ENCODE measurements at regions not wholly inside any gene's neighbourhood (a gene's known extent, or its start where the extent isn't known, plus 50 kb on each side); places are given as distances from the start of the nearest gene placed in this dataset.

DNA sequence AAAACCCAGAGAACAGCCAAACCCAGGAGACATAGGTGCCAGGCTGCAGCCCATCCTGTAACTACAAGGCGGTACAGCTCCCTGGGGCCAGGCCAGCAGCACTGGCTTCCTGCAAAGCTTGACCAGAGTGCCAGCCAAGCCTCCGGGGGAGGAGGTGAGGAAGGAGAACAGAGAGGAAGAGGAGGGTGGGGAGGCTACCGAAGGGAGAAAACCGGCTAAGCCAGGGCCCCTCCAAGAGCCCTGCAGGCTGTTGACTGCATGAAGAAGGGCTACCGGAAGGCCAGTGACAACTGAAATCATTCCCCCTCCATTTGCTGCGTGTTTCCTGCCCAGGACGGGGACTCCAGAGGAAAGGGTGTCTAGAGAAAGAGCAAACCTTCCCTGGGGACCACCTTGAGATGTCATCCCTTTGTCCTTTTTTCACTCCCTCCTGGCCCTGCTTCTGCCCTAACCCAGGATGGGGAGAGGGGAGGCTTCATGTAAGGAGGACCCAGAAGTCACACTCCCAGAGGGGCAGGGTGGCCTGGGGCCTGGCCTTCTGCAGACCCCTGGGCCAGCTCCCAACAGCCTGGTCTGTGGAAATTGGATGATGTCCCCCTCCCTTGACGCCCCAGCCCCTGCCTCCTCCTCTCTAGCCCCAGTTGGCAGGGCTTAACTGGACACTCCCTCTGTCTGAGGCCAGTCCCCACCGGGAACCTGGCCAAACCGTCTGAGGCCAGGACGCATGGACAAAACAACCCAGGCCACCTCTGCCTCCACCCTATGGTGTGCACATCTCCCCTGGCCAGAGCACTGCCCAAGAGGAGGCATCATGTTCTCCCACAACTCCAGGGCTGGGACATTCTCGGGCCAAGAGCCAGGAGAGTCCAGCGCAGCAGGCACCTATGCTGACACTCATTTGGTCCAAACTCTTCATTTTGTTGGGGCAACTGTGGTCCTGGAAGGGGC lies 207.8 kb downstream of the CYP26B1 start:
- TF ChIP-seq, protein P1, sequence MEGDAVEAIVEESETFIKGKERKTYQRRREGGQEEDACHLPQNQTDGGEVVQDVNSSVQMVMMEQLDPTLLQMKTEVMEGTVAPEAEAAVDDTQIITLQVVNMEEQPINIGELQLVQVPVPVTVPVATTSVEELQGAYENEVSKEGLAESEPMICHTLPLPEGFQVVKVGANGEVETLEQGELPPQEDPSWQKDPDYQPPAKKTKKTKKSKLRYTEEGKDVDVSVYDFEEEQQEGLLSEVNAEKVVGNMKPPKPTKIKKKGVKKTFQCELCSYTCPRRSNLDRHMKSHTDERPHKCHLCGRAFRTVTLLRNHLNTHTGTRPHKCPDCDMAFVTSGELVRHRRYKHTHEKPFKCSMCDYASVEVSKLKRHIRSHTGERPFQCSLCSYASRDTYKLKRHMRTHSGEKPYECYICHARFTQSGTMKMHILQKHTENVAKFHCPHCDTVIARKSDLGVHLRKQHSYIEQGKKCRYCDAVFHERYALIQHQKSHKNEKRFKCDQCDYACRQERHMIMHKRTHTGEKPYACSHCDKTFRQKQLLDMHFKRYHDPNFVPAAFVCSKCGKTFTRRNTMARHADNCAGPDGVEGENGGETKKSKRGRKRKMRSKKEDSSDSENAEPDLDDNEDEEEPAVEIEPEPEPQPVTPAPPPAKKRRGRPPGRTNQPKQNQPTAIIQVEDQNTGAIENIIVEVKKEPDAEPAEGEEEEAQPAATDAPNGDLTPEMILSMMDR (IDR thresholded peaks at IDR 0.05) = no peak

DNA sequence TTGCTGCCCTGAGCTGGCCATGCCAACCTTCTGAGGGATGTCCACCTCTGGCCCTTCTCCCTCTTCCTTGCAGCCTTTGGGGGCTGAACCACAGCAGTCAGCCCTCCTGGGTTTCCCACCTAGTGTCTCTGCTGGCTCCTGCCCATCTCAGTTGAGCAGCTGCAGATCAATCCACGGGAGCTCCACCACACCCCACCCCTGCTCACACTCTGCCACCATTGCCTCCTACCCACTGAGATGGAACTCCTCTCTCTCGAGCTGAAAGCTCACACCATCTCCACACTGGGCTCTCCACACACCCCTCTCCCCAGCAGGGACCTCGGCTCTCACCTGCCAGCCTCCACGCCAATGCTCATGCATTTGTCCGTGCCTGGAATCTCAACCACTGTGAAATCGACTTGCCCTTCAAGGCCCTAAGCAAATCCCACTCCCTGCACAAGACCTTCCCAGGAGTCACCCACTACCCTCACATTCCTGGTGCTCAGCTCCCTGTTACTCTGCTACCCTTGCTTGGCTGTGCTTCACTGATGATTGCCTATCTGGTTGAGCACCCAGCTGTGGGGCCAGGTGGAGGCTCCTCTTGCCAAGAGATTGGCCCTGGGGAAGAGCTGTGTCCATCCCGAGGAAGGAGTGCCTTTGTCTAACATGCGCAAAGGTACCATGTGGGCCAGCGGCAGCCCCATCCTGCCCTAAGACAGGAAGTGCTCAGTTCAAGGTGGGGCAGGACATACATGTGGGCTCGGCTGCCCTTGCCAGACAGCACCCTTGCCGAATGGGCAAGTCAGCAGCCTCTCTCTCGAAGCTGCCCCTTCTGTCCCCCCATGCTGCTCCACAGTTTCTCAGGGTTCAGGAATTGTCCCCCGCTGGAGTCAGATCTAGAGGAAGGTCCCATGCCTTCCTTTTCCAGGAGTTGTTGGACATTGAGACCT lies 208.7 kb downstream of the CYP26B1 start:
- TF ChIP-seq, protein P1 (IDR thresholded peaks at IDR 0.05) = no peak

DNA sequence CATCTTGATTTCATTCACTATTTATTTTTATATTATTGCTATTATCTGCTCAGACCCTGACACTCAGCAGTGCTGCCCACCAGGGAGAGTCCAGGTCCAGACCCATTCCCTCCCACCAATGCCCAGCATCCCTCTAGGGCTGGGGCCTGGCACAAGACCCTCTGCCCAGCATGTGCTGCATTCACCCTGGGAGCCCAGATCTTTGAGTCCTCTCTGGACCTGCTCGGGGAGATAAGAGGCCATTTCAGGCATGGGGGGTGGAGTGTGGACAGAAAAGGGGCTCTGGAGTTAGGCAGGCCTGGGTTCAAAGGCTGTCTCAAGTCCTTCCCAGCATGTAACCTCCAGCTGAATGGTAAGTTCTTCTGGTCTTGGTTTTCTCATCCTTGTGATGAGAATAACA lies 209.6 kb downstream of the CYP26B1 start:
- TF ChIP-seq, protein P1 (IDR thresholded peaks at IDR 0.05) = no peak

DNA sequence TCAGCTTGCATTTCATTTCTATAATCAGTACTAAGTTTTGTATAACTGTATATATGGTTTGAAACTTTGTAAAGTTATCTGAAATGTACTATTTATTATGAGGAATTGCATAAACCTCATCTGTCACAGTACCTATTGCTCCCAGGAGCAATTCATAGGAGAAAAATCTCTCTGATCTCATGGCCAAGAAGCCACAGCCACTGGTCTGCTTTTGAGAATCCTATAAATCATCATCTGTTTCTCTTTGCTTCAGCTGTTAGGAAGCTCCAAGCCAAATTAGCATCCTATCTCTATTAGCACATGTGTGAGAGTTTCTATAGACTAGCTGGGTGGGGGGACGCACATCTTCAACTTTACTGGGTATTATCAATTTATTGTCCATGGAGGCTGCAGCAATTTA lies 210.3 kb downstream of the CYP26B1 start:
- TF ChIP-seq, protein P1 (IDR thresholded peaks at IDR 0.05) = no peak

DNA sequence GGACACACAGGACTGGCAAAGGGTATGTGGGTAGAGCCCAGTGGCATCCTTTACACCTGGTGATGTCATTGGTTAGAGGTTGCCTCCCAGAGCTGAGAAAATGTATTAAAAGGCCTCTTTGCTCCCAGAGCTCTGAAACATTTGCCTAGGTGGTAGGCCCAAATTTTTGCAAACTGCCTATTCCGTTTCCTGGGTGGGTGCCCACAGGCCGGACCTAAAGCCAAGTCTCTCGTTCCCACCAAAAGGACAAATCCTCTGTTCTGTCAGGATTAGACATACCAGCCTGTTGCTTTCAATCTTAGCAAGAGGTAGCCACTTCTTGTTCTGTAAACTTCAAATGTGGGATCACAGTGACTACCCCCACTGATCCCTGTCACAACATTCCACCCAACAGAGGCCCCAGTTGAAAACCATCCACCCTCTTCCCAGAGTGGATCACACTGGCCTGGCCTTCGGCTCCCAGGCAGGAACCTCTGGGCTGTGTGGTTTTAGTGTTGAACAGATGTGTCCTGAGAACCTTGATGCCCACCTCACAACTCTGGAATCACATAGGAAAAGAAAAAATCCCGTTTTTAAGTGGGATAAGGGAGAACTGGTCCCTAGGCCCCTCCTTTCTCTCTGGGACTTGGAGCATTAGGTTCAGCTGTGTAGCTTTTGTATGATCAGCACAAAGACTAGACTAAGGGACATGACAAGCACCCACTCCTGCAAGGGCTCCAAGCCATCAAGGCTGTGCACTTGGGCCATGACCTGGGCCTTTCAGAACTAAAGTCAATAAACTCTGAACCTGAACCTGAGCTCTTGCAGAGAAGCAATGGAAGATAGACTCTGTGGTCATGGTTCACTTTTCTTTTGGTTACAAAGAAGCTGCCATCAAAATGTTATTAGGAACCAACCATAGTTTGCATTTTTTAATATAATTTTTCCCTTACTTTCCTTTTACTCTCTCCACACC lies 211.3 kb downstream of the CYP26B1 start:
- TF ChIP-seq, protein P1 (IDR thresholded peaks at IDR 0.05) = no peak

DNA sequence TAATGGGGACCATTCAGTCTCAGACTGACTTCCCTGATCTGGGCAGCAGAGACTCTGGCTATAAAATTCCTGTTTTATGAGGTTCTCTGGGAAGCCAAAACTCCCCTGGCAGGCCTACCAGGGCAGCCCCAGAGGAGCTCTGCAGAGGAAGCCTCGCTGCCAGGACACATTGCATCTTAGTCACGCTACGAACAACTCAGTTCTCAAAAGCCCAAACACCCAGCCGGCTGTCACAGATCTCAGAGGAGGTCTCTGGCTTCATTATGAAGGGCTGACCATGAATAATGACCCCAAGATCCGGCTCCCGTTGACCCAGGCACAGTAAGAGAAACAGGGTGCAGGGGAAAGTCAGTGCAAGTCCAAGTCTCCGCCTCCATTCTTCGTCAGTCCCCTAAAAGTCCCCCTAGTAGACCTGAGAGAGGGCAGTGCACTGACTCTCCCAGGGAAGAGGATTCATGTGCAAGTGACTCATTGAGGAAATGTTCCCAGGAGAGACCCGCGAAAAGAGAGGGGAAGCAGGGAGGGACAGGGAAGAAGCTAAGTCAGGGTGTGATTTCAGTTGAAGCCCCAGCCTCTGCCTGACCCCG lies 212.3 kb downstream of the CYP26B1 start:
- TF ChIP-seq, protein P1 (IDR thresholded peaks at IDR 0.05) = no peak
